ENCODE measurements at regions not wholly inside any gene's neighbourhood (a gene's known extent, or its start where the extent isn't known, plus 50 kb on each side); places are given as distances from the start of the nearest gene placed in this dataset.

DNA sequence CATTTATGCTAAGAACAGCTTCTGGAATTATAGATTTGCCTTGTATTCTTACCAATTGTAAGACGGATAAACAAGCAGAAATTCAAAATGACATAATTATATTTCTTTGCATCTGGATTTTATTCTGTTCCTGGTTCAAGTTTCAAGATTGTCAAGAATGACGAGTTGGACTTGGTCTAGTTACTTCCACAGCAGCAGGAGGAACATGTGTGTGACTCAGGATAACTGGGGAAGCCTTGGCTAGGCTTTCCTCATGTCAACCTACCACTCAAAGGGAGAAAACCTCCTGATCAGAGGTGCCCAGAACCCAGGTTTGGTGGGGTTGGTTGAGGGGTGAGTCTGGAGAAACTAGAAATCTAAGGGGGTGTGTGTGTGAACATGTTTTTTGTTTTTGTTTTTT, 259.7 kb downstream of the SOX2 start:
- H3K36me3 ChIP-seq (replicated peaks in 1 of 2; ENCODE audit: control insufficient read depth in 1 of 2, insufficient read depth in 2 of 2, low read length in 1 of 2), result no peaks in the 10 kb centered on the region
- DNase-seq, result no peak
- H3K79me2 ChIP-seq (ENCODE audit: insufficient read depth), result no peaks in the 10 kb centered on the region
- TF ChIP-seq RXRA (IDR thresholded peaks at IDR 0.05; ENCODE audit: borderline replicate concordance, low read depth) (no peak), POLR2AphosphoS5 (IDR thresholded peaks at IDR 0.05; ENCODE audit: low read depth, low read length) (no peak), ELF1 (IDR thresholded peaks at IDR 0.05) (no peak), TCF12 (IDR thresholded peaks at IDR 0.05) (no peak), RFX5 (IDR thresholded peaks at IDR 0.05; ENCODE audit: low read length) (no peak), FOSL2 (IDR thresholded peaks at IDR 0.05; ENCODE audit: borderline replicate concordance, low read depth) (no peak), MEF2A (IDR thresholded peaks at IDR 0.05; ENCODE audit: borderline replicate concordance, low read depth) (no peak), EZH2phosphoT487 (IDR thresholded peaks at IDR 0.05; ENCODE audit: borderline replicate concordance, low read depth) (no peak), MXI1 (IDR thresholded peaks at IDR 0.05; ENCODE audit: low read depth, low read length) (no peak), NRF1 (IDR thresholded peaks at IDR 0.05; ENCODE audit: low read depth, low read length) (no peak), GABPA (IDR thresholded peaks at IDR 0.05; ENCODE audit: low read depth) (no peak), NFIC (IDR thresholded peaks at IDR 0.05; ENCODE audit: borderline replicate concordance) (no peak), SIN3A (IDR thresholded peaks at IDR 0.05; ENCODE audit: borderline replicate concordance, low read depth, low read length) (no peak), YY1 (IDR thresholded peaks at IDR 0.05; ENCODE audit: low read depth) (no peak), EP300 (IDR thresholded peaks at IDR 0.05; ENCODE audit: borderline replicate concordance in 1 of 2, low read depth in 1 of 2, low read length in 1 of 2) (no peak)
- TF ChIP-seq, protein P1, sequence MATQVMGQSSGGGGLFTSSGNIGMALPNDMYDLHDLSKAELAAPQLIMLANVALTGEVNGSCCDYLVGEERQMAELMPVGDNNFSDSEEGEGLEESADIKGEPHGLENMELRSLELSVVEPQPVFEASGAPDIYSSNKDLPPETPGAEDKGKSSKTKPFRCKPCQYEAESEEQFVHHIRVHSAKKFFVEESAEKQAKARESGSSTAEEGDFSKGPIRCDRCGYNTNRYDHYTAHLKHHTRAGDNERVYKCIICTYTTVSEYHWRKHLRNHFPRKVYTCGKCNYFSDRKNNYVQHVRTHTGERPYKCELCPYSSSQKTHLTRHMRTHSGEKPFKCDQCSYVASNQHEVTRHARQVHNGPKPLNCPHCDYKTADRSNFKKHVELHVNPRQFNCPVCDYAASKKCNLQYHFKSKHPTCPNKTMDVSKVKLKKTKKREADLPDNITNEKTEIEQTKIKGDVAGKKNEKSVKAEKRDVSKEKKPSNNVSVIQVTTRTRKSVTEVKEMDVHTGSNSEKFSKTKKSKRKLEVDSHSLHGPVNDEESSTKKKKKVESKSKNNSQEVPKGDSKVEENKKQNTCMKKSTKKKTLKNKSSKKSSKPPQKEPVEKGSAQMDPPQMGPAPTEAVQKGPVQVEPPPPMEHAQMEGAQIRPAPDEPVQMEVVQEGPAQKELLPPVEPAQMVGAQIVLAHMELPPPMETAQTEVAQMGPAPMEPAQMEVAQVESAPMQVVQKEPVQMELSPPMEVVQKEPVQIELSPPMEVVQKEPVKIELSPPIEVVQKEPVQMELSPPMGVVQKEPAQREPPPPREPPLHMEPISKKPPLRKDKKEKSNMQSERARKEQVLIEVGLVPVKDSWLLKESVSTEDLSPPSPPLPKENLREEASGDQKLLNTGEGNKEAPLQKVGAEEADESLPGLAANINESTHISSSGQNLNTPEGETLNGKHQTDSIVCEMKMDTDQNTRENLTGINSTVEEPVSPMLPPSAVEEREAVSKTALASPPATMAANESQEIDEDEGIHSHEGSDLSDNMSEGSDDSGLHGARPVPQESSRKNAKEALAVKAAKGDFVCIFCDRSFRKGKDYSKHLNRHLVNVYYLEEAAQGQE (IDR thresholded peaks at IDR 0.05; ENCODE audit: low read depth, low read length), result no peak
- TF ChIP-seq, protein P2, sequence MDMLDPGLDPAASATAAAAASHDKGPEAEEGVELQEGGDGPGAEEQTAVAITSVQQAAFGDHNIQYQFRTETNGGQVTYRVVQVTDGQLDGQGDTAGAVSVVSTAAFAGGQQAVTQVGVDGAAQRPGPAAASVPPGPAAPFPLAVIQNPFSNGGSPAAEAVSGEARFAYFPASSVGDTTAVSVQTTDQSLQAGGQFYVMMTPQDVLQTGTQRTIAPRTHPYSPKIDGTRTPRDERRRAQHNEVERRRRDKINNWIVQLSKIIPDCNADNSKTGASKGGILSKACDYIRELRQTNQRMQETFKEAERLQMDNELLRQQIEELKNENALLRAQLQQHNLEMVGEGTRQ (IDR thresholded peaks at IDR 0.05; ENCODE audit: borderline replicate concordance, low read depth, low read length), result no peak
- no peaks in the 10 kb centered on the region for H4K20me1 ChIP-seq (ENCODE audit: insufficient read depth)
- ChIA-PET CTCF (no interaction called here), POLR2A (no interaction called here)
- no peaks in the 10 kb centered on the region for H3K27me3 ChIP-seq (ENCODE audit: insufficient read depth)
- no peak overlapping the region for H3K9ac ChIP-seq
- H3K9me2 ChIP-seq, result no peaks in the 10 kb centered on the region
- 45% methylated on average over 2 of the region's 2 CpGs for WGBS (ENCODE audit: low lambda C conversion rate)
- no peak overlapping the region for H2AFZ ChIP-seq (ENCODE audit: low read depth)
- no peaks in the 10 kb centered on the region for H3F3A ChIP-seq (replicated peaks; ENCODE audit: insufficient read depth)
- no peak overlapping the region for H3K4me2 ChIP-seq
- no peak overlapping the region for H3K27ac ChIP-seq (ENCODE audit: low read depth in 2 of 2, low read length in 1 of 2)
- no peak overlapping the region for H3K4me3 ChIP-seq (ENCODE audit: low read depth in 2 of 2, low read length in 1 of 2)
- H3K9me3 ChIP-seq, result no peaks in the 10 kb centered on the region
- H3K4me1 ChIP-seq (ENCODE audit: control insufficient read depth in 1 of 2, insufficient read depth in 2 of 2, low read depth in 1 of 2, low read length in 1 of 2), result no peaks in the 10 kb centered on the region

Data from SK-N-SH (cell line).